Gastrocnemius medialis (tissue), 4 donors: ENCODE measurements at regions not wholly inside any gene's neighbourhood (a gene's known extent, or its start where the extent isn't known, plus 50 kb on each side); places are given as distances from the start of the nearest gene placed in this dataset.

Experiments used
- POLR2A ChIP-seq, 2 donors: fragments of 450-650 bp; IDR thresholded peaks; one replicate each; pipeline ENCODE4 v1.6.1; 2017; ENCODE audit warnings: antibody characterized with exemption in 2 of 2, mild to moderate bottlenecking in 2 of 2, moderate library complexity in 2 of 2
- TF ChIP-seq, protein P1 (sequence below), 5 experiments: fragments of 450-650 bp in 3 of 5; fragments of 200-600 bp in 2 of 5; sonication (generic) in 2 of 5; IDR thresholded peaks in 4 of 5; conservative IDR thresholded peaks in 1 of 5; 1 replicate in 4 of 5; 2 replicates in 1 of 5; pipeline ENCODE4 v1.5.1; 2016 to 2019; ENCODE audit warnings: antibody characterized with exemption in 5 of 5, mild to moderate bottlenecking in 3 of 5, moderate library complexity in 3 of 5

DNA sequence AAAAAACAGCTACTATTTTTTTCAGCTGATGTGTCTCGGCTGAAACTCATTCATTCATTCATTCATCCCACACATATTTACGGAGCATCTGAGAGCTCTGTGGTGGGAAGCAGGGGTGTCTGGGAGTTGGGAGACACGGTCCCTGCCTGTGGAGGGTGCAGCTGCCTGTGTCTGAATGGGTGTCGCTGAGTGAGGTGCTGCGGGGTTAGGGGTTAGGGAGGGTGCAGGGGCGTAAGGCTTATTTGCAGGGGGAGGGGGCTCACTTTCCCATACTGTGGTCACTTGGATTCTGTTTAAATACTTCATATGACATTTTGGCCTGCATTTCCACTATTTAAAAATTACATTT is 89.4 kb upstream of the ASB18 start:
- TF ChIP-seq POLR2A (IDR thresholded peaks at IDR 0.05) = no peak
- TF ChIP-seq, protein P1, sequence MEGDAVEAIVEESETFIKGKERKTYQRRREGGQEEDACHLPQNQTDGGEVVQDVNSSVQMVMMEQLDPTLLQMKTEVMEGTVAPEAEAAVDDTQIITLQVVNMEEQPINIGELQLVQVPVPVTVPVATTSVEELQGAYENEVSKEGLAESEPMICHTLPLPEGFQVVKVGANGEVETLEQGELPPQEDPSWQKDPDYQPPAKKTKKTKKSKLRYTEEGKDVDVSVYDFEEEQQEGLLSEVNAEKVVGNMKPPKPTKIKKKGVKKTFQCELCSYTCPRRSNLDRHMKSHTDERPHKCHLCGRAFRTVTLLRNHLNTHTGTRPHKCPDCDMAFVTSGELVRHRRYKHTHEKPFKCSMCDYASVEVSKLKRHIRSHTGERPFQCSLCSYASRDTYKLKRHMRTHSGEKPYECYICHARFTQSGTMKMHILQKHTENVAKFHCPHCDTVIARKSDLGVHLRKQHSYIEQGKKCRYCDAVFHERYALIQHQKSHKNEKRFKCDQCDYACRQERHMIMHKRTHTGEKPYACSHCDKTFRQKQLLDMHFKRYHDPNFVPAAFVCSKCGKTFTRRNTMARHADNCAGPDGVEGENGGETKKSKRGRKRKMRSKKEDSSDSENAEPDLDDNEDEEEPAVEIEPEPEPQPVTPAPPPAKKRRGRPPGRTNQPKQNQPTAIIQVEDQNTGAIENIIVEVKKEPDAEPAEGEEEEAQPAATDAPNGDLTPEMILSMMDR (IDR thresholded peaks at IDR 0.05 in 4 of 5, conservative IDR thresholded peaks at IDR 0.05 in 1 of 5) = no peak
